DMS53 treated with DMSO at 0.1 percent for 48 hours (cell line): ENCODE measurements at regions not wholly inside any gene's neighbourhood (a gene's known extent, or its start where the extent isn't known, plus 50 kb on each side); places are given as distances from the start of the nearest gene placed in this dataset.

Experiments used
- DNase-seq: peaks from one replicate; lab custom pipeline; 2025; ENCODE audit not compliant: unreplicated experiment; lab: John Stamatoyannopoulos, UW

DNA sequence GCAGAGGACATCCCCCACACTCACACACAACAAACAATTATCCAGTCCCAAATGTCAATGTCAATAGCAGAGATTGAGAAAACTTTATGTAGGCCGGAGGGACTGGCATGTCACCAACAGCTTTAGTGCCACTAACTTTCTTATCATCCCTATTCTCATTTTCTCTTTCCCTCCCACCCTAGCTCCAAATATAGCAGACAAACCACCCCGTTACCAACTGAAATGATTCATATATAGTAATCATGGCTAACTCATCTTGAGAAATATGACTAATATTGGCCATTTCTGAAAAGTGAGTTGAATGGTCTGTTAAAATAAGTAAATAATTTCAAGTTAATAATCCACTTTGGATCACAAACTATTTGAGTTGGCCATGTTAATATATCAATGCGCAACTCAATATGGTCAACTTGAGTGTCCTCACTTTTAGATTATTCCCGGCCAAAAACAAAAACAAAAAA lies 242.1 kb upstream of the RND3 start:
- DNase-seq = no peak

DNA sequence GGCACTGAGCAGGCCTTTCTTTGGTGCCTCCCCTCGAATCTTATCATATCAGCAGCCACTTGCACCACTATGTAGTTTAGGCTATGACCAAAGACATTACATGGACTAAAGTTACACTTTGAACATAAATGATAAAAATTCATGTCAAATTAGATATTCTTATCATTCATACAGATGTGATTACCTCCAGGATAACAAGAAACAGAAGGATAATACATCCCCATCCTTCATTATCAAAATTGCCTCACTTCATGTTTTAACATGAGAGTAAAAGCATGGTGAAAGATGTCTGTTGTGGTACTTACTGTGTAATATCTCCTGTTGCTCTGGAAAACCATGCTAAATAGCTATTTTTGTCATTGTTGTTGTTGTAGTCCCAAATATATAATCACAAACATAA lies 230.8 kb upstream of the RND3 start:
- no peak for DNase-seq

DNA sequence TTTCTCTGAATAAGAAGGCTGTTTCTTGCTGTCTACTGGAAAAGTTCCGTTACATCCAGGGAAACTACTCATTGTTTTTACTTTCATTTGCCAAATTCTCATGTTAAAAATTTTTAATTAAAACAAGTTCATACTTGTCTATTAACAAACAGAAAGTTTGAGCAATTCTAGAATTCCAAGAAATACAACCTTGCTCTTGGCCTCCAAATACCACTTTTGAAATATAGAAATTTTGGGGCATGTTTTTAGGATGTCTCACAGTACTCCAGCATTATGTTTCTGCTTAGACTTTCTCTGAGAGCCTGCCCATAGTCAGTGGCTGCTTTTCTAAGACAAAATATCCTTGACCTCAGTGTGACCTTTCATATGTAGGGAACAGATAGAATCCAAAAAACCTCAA lies 228.7 kb upstream of the RND3 start:
- DNase-seq = no peak

DNA sequence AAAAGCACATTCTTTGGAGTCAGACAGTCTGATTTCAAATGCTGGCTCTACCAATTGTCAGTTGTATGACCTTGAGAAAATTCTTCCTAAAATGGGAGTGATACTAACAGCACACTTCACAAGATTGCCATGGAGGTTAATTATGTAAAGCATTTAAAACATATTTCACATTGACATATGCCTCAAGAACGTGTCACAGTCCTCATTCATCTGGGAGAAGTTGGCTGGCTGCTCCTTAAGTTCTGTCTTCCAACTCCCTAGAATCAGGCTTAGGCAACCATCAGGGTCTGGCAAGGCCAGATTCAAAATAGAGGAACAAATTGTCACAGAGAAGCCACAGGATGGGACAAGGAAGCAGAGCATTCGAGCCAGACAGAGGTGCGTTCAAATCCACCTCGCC lies 228.0 kb upstream of the RND3 start:
- DNase-seq = no peak

DNA sequence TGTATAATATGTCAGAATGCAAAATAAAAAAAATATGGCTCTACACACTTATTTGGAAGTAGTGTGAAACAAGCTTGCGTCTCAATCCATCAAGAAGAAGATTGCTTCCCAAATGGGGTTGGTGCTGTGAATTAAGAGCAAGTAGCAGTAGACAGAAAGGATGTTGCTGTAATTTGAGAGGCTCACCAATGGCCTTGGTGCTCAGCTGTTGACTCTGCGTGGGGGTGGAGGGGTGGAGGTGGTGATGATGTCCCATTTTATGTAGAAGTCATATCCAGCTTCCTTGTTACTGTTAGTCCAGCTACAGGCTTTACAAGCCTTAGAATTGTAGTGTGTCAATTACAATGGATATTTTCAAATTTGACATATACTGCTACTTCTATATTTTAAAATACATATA lies 223.4 kb upstream of the RND3 start:
- no peak for DNase-seq

DNA sequence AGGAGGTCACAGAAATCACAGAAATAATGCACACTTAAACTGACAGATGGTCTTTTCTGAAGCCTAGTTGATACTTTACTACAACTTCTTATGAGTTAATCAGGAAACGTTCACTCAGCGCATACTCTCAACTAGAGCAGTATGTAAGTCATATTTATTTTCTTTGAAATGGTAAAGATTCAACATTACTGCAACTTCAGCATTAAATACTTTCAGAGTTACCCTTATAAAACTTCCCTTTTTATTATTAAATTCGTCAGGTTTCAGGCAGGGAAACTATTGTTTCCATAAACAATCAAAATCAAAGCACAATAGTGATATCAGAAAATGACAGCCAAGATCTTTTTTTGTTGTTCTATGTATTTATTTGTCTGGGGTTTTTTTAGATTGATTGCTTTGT lies 222.6 kb upstream of the RND3 start:
- no peak for DNase-seq

DNA sequence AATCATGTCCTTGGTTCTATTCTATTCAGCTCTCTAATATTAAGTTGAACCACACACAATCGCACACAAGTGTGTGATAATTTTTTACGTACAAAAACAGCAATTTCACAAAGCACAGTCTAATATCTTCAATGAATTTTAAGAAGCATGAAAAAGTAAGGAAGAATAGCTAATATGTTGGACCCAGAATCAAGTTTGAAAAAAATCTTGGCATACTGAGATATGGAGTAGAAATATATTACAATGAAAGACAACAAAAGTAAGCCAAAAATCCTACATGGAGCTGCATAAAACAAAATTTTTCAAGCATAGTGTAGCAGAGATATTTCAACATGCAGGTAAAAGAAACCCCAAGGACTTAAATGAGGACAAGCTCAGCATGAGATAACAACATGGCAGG lies 219.1 kb upstream of the RND3 start:
- DNase-seq = no peak

DNA sequence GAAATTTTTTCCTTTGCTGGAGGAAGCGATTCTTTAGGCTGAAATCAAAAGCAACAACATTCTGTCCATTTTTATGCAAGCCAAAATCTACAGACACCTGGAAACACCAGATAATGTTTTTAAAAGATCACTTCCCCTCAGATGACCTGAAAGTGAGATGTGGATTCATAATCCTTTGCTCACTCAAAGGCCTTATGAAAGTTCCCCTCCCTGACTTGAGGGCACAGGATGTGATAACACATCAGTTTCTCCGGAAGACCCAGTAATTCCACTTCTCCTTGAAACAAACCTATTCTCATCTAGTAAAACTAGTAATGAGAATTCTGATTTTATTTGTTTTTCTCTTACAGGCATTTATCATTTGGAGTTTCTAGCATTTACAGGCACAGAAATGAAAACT lies 218.3 kb upstream of the RND3 start:
- DNase-seq = no peak

DNA sequence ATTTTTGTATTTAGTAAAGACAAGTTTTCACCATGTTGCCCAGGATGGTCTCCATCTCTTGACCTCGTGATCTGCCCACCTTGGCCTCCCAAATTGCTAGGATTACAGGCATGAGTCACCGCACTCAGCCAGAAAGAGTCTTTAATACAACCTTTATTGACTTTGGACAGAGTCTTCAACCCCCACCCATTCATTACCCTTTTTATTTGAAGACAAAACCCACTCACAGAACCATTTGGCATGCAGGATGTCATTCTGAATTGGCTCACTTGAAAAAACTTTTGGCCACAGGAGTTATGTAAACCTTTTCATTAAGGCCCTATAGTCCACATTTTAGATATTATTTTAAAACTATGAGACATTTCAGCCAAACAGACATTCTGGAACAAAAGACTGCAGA lies 217.9 kb upstream of the RND3 start:
- DNase-seq = no peak

DNA sequence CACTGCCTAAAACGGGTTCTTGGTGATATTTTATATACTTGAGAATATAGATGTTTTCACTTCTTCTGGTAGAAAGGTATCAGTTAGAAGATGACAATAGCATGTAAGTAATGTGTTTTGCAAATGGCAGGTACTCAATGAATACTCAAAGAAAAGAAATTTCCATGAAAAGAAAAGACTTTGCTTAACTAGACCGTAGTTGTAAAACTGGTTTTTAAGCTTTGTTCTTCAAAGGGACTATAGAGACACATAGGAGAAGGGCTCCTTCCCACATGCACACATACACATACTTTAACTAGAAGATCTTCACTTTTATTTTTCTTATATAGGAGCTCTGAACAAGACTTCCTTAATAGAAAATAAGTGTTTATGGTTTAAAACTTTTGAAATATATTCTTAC lies 215.3 kb upstream of the RND3 start:
- no peak for DNase-seq

DNA sequence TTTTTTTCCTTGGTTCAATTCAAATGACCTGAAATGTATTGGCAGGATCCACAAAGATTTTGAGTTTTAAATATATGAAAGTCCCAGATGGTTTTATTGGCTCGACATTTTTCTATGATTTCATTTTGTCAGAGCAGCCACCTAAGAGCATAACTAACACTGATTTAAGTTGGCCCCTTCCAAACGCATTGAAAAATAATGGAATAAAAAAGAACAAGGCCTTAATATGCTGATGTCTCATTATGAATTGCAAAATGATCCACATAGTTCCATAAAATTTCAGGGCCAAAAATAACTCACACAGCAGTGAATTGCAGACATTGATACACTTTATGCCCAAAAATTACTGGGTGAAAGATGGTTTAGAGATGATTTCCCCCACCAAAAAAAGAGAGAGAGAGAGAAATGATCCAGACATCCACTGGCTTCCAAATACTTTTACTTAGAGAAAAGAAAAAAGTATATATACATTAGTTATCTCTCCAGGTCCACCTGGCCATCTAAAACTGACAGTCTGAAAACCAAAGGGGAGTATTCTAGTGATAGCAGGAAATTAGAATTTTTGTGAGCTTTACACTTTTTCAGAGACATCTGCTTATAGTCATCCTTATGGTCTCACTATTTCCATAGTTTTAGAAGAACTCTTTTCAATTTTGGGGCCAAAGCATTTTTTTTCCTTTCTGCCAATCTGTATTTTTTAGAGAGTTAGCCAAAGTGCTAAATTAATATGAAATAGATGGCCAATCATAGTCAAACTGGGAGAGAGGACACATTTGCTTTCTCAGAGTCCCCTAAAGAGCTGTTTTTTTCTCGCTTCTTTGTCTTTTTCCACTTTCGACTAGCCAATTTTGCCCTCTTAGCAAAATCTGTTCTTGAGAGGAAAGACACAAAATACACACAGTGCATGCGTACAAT lies 213.5 kb upstream of the RND3 start:
- DNase-seq = no peak

DNA sequence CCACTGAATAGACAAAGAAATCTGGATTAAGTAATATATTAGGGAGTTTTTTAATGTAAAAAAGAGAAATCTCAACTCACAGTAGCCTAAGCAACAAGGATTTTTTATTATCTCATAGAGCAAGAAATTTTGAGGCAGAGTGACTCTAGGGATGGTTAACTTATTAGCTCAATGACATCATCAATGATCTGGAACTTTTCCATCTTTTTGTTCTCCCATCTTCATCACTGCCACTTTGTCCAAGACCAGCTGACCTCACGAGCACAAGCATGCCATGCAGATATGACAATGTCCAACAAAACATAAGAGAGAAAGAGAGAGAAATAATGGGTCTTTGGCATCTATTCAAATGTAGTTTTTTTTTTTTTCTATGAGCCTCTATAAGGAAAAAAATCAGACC lies 211.8 kb upstream of the RND3 start:
- DNase-seq = no peak

DNA sequence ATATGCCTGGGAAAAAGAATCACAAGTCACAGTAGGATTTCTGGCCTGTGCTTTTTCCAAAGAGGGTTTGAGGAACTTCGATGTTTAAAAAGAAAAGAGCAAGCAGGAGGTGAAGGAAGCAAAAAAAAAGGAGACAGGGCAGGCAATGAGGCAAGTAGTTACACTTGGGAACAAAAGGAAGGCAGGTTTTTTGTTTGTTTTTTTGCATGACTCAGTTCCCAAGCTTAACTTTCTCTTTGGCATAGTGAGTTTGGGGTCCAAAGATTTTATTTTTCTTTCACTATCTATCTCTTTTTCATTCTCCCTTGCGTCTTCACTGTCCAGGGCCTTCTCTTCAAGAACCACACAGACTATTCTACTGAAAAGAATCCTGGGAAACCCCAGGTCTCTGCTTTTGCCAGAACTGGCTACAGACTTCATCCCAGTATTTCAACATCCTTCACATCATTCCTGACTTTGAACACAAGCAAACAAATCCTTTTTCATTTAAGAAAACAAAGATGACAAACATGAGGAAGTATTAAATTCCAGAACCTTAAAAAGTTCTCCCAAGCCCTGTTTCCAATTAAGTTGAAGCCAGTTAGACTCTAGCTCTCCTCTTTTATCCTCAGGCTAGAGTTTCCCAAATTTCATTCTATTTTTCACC lies 210.7 kb upstream of the RND3 start:
- DNase-seq = no peak

DNA sequence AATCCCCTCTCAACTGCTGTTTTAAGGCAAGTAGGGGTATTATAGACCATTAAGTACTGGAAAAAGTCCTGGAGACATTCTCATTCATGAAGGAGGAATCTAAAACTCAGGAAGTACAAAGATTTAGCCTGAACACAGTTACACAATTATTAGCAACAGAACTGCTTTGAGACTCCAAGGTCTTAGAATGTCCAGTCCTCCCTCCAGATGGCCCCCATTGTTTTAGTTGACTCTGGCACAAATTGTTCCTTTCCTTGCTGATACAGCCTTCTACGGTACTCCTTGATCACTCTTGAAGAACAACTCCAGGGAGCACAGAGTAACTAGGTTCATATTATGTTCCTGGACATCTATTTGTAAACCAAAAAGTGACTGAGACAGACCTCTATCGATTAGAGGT lies 210.1 kb upstream of the RND3 start:
- no peak for DNase-seq

DNA sequence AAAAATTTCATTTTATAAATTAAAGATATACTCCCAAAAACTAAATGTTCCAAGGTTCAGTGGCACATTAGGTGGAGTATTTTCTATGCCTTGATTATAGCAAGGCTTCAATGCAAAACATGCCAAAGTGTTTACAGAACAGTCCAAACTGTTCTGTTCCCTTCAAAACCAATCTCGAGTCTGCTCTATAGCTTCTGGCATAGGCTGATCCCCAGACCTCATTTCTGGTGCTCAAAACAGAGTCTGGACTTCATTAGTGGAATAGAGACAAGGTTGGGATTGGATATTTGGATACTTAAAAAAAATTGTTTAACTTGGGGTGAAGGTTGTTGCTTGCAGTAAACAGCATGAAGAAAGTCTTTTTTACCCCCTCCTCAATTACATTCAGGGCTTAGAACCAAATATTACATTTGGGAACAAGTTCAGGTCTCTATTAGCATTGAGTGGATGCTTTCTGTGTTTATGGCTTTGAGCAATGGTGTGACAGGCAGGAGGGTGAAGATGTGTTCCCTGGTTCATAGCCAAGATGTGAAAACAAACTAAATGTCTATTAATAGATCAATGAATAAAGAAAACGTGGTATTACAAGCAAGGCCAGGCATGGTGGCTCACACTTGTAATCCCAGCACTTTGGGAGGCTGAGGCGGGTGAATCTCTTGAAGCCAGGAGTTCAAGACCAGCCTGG lies 208.1 kb upstream of the RND3 start:
- no peak for DNase-seq

DNA sequence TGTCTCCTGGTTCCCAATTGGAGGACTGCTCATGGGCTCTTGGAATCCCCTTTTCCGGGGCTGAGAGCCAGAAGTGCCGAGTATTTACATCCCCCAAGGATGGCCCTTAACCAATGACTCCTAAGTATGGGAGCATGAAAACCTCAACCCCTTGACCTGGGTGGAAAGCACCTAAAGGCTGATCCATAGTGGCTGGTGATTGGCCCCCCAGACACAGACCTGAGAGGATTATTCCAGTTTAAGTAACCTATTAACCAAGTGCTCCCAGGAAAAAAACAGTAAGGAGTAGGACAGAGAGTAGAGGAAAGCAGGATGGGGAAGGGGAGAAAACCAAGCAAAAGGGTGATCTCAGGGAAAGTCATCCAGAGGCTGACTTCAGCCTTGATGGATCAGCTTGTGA lies 206.1 kb upstream of the RND3 start:
- DNase-seq = no peak

DNA sequence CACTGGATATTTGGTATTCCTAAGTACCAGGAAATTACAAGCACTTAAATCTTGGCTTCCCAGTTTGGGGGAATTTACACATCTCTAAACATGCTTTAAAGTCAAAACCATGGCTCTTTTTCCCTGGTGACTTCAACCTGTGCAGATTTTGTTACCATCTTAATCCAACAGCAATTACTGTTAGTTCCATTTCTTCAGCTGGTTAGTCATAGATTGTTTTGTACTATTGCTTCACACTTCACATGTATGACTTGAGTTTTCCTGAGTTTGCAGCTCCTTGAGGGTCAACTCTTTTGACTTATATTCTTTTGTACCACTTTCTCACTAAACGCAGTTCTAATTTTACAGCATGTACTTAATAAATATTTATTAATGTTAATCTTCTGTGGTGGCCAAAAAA lies 203.4 kb upstream of the RND3 start:
- DNase-seq = no peak

DNA sequence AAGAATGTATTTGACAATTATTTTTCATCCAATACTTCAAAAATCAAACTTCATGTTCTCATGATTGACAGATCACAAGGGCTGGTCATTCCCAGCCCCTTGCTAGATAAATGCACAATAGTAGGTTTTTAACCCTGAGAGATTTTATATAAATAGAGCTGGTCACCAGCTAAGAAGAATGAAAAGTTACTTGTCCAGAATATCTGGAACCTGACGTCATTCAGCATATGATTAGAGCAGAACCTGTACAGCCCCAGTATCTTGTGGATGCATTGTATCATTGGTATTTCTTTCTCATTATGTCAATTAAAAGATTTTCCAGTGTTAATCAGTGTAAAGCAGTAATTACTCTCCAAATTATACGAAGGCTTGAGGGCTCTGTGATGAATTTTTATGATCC lies 202.8 kb upstream of the RND3 start:
- no peak for DNase-seq

DNA sequence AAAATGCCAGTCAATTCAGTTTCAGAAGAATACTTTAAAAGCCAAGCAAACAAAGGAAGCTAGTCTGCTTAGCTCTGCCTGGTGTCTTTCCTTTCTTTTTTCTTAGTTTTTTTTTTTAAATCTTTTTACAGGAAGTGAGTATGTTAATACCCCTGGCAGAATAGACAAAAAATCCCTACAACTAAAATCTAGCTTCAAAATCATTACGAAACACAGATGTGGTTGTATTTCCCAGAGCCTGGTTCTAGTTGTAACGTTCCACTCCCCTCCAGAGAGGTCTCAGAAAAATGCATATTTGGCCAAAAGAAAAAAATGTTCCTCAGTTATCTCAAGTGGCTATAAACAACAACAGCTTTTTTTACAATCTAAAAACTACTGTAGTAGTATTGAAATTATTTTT lies 202.1 kb upstream of the RND3 start:
- no peak for DNase-seq

DNA sequence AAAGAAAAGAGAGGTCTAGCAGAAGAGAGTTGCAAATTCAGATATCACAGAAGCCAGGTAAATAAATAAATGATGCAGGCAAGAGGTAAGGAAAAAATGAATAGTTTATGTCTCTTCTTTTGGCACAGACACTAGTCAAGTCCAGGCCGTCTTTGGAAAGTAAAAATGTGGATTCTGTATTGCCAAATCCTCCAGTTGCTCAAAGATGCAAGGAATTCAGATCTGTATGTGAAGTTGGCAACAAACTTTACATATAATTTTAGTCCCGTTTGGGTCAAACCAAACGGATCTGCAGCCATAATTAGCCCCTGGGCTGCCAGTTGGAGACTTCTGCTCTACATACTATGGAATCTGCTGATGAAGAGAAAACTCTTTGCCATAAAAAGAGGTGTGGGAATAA lies 200.5 kb upstream of the RND3 start:
- DNase-seq = no peak

DNA sequence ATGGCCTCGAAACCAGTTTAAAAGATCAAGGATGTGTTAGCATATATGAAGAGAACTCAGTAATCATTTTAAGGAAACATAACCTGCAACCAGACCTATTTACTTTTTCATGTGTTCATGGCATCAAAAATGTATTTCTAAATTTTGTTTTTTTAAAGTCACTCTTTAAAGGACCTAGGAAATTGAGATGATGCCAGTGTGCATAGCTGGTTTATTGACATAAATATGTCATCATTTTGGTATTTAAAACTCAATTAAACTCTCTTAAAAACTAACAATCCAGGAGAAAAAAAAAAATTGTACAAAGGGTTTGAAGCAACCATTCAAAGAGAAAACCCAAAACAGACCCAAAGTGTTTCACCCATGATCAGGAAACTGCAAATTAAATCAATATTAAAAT lies 198.9 kb upstream of the RND3 start:
- no peak for DNase-seq
